GM18526 (cell line): ENCODE measurements at regions not wholly inside any gene's neighbourhood (a gene's known extent, or its start where the extent isn't known, plus 50 kb on each side); places are given as distances from the start of the nearest gene placed in this dataset.

ENCODE experiments used
- POLR2A ChIP-seq: IDR thresholded peaks from 3 replicates; pipeline ENCODE4 v1.6.1; 2011; ENCODE audit not compliant: insufficient read length; ENCODE audit errors: extremely low read depth

- TF ChIP-seq POLR2A: no peak
These were observed 50.3 kb upstream of the TRIM9 start for GRCh38 chr14:51145246-51145645.

- no peak for TF ChIP-seq POLR2A
These were observed 52.3 kb upstream of the TRIM9 start for GRCh38 chr14:51147183-51147582.

- TF ChIP-seq POLR2A: no peak
These were observed 60.4 kb upstream of the TRIM9 start for GRCh38 chr14:51155326-51155725.

GRCh38 chr14:51157012-51157411 lies 62.1 kb upstream of the TRIM9 start:
- no peak for TF ChIP-seq POLR2A

- TF ChIP-seq POLR2A: peak; percentile 17
These were observed 66.0 kb upstream of the TRIM9 start for GRCh38 chr14:51160871-51161270.

- no peak for TF ChIP-seq POLR2A
These were observed 70.5 kb upstream of the TRIM9 start for GRCh38 chr14:51165415-51165814.

- TF ChIP-seq POLR2A: no peak
These were observed 72.3 kb upstream of the TMX1 start for GRCh38 chr14:51167587-51168214.

GRCh38 chr14:51168215-51168613 lies 71.8 kb upstream of the TMX1 start:
- no peak for TF ChIP-seq POLR2A

GRCh38 chr14:51173863-51174262 lies 66.2 kb upstream of the TMX1 start:
- TF ChIP-seq POLR2A: no peak

- no peak for TF ChIP-seq POLR2A
These were observed 63.2 kb upstream of the TMX1 start for GRCh38 chr14:51176839-51177238.

- no peak for TF ChIP-seq POLR2A
These were observed 59.5 kb upstream of the TMX1 start for GRCh38 chr14:51180577-51180976.

- no peak for TF ChIP-seq POLR2A
These were observed 57.9 kb upstream of the TMX1 start for GRCh38 chr14:51182131-51182565.

GRCh38 chr14:51185180-51185579 lies 54.9 kb upstream of the TMX1 start:
- no peak for TF ChIP-seq POLR2A

- TF ChIP-seq POLR2A: no peak
These were observed 54.3 kb upstream of the TMX1 start for GRCh38 chr14:51185754-51186153.

- no peak for TF ChIP-seq POLR2A
These were observed 51.4 kb upstream of the TMX1 start for GRCh38 chr14:51188566-51189185.

- TF ChIP-seq POLR2A: no peak
These were observed 50.3 kb upstream of the TMX1 start for GRCh38 chr14:51189600-51190376.
